ENCODE measurements at regions not wholly inside any gene's neighbourhood (a gene's known extent, or its start where the extent isn't known, plus 50 kb on each side); places are given as distances from the start of the nearest gene placed in this dataset.
"Not testable (repeated sequence)": the region's sequence is repeated elsewhere in the genome, so short reads cannot be mapped to it uniquely, and the experiment has no call there.

GRCh38 chr1:224054012-224054411 lies 59.9 kb upstream of the FBXO28 start:
- no peaks in the 10 kb centered on the region for H3K9me3 ChIP-seq
- H3K4me1 ChIP-seq (ENCODE audit: insufficient read depth): no peaks in the 10 kb centered on the region
- H3K27me3 ChIP-seq: no peaks in the 10 kb centered on the region
- intact Hi-C loops (cut with DNase I): no loop called here
- H3K27ac ChIP-seq: no peak overlapping the region
- DNase-seq: no peak
- TF ChIP-seq EP300 (IDR thresholded peaks at IDR 0.05): no peak
- TF ChIP-seq POLR2A (IDR thresholded peaks at IDR 0.05): no peak
- TF ChIP-seq, protein P1, sequence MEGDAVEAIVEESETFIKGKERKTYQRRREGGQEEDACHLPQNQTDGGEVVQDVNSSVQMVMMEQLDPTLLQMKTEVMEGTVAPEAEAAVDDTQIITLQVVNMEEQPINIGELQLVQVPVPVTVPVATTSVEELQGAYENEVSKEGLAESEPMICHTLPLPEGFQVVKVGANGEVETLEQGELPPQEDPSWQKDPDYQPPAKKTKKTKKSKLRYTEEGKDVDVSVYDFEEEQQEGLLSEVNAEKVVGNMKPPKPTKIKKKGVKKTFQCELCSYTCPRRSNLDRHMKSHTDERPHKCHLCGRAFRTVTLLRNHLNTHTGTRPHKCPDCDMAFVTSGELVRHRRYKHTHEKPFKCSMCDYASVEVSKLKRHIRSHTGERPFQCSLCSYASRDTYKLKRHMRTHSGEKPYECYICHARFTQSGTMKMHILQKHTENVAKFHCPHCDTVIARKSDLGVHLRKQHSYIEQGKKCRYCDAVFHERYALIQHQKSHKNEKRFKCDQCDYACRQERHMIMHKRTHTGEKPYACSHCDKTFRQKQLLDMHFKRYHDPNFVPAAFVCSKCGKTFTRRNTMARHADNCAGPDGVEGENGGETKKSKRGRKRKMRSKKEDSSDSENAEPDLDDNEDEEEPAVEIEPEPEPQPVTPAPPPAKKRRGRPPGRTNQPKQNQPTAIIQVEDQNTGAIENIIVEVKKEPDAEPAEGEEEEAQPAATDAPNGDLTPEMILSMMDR (IDR thresholded peaks at IDR 0.05): no peak
- no peaks in the 10 kb centered on the region for H3K36me3 ChIP-seq
- H3K4me3 ChIP-seq: no peak overlapping the region
- WGBS, 3 donors: 50 to 66% (median 58%) methylated on average over 2 of the region's 2 CpGs

DNA sequence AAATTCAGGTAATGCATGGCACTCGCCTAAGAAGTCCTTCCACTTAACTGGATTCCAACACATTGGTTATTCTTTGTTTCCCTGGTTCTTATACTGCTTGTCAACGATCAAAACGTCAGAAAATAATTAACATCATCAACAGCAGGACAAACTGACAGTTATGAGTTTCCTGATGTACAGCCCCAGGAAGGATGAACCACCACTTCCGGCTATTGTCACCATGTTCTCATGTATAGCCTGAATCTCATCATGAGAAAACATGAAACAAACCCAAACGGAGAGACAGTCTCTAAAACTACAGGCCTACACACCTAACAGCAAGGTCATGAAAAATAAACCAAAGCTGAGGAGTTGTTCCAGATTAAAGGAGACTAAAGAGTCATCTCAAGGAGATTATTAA lies 60.5 kb upstream of the FBXO28 start:
- H3K36me3 ChIP-seq: no peaks in the 10 kb centered on the region
- TF ChIP-seq EP300 (IDR thresholded peaks at IDR 0.05): no peak
- TF ChIP-seq, protein P1 (IDR thresholded peaks at IDR 0.05): no peak
- no peak for TF ChIP-seq POLR2A (IDR thresholded peaks at IDR 0.05)
- intact Hi-C loops (cut with DNase I): no loop called here
- H3K27ac ChIP-seq: no peak overlapping the region
- DNase-seq: no peak
- H3K27me3 ChIP-seq: no peaks in the 10 kb centered on the region
- H3K9me3 ChIP-seq: no peaks in the 10 kb centered on the region
- WGBS, 3 donors: 59 to 62% (median 61%) methylated on average over 5 of the region's 5 CpGs
- H3K4me1 ChIP-seq (ENCODE audit: insufficient read depth): no peaks in the 10 kb centered on the region
- no peak overlapping the region for H3K4me3 ChIP-seq

GRCh38 chr1:224052772-224053171 lies 61.1 kb upstream of the FBXO28 start:
- Histone ChIP-seq H3K4me3 (no peak overlapping the region), H3K9me3 (no peaks in the 10 kb centered on the region), H3K27ac (no peak overlapping the region), H3K36me3 (no peaks in the 10 kb centered on the region), H3K4me1 (ENCODE audit: insufficient read depth) (no peaks in the 10 kb centered on the region), H3K27me3 (no peaks in the 10 kb centered on the region)
- TF ChIP-seq, protein P1 (IDR thresholded peaks at IDR 0.05): no peak
- no peak for TF ChIP-seq POLR2A (IDR thresholded peaks at IDR 0.05)
- no peak for TF ChIP-seq EP300 (IDR thresholded peaks at IDR 0.05)
- intact Hi-C loops (cut with DNase I): no loop called here
- WGBS, 3 donors: 80 to 87% (median 81%) methylated on average over 3 of the region's 3 CpGs
- DNase-seq: no peak

- intact Hi-C loops (cut with DNase I); DNase-seq; H3K4me3 ChIP-seq; H3K27me3 ChIP-seq; H3K9me3 ChIP-seq; H3K36me3 ChIP-seq; H3K27ac ChIP-seq; H3K4me1 ChIP-seq (ENCODE audit: insufficient read depth): not testable (repeated sequence)
- WGBS, 3 donors: 80 to 93% (median 92%) methylated on average over 5 of the region's 5 CpGs
Measured at GRCh38 chr1:224051782-224052181, 62.1 kb upstream of the FBXO28 start.

GRCh38 chr1:224051086-224051406 lies 62.9 kb upstream of the FBXO28 start:
- TF ChIP-seq EP300 (IDR thresholded peaks at IDR 0.05): no peak
- TF ChIP-seq POLR2A (IDR thresholded peaks at IDR 0.05): no peak
- TF ChIP-seq, protein P1 (IDR thresholded peaks at IDR 0.05): no peak
- Histone ChIP-seq H3K9me3 (no peaks in the 10 kb centered on the region), H3K27me3 (no peaks in the 10 kb centered on the region), H3K27ac (no peak overlapping the region), H3K4me3 (no peak overlapping the region), H3K4me1 (ENCODE audit: insufficient read depth) (no peaks in the 10 kb centered on the region), H3K36me3 (no peaks in the 10 kb centered on the region)
- DNase-seq: no peak
- intact Hi-C loops (cut with DNase I): no loop called here

All from ovary (tissue), 7 donors.